ENCODE measurements at regions not wholly inside any gene's neighbourhood (a gene's known extent, or its start where the extent isn't known, plus 50 kb on each side); places are given as distances from the start of the nearest gene placed in this dataset.

DNA sequence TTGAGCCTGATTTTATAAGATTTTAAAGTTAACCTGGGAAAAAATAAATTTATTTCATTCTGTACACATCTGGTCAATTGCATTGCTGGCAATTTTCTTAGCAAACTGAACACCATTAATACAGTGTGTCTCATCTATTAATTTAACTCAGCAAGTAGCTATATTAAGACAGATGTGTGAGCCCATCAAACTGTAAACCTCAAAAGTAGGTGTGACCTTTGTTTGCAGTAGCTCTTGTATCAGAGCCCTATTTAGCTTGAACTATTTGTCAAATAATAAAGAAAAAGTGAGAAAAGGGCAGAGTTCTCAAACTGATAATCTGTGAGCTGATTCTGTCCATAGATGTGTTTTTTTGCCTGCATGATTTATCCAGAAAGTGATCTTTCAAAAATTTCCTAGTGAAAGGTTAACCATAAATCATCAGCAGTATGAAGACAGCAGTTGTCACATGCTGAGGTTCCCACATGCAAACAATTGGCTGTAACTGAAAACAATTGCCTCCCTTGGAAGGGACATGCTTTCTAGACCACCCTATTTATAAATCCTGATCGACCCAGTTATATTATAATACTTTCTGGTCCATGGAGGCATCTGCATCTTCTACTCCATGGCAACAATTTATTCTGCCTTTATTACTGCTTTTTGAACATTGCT lies 646.5 kb downstream of the NSUN3 start:
- TF ChIP-seq, protein P1, sequence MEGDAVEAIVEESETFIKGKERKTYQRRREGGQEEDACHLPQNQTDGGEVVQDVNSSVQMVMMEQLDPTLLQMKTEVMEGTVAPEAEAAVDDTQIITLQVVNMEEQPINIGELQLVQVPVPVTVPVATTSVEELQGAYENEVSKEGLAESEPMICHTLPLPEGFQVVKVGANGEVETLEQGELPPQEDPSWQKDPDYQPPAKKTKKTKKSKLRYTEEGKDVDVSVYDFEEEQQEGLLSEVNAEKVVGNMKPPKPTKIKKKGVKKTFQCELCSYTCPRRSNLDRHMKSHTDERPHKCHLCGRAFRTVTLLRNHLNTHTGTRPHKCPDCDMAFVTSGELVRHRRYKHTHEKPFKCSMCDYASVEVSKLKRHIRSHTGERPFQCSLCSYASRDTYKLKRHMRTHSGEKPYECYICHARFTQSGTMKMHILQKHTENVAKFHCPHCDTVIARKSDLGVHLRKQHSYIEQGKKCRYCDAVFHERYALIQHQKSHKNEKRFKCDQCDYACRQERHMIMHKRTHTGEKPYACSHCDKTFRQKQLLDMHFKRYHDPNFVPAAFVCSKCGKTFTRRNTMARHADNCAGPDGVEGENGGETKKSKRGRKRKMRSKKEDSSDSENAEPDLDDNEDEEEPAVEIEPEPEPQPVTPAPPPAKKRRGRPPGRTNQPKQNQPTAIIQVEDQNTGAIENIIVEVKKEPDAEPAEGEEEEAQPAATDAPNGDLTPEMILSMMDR (IDR thresholded peaks at IDR 0.05), result no peak
- TF ChIP-seq POLR2AphosphoS5 (IDR thresholded peaks at IDR 0.05) (no peak), POLR2A (IDR thresholded peaks at IDR 0.05; ENCODE audit: low read depth) (no peak)
